ENCODE measurements at regions not wholly inside any gene's neighbourhood (a gene's known extent, or its start where the extent isn't known, plus 50 kb on each side); places are given as distances from the start of the nearest gene placed in this dataset.

GRCh38 chr3:88988906-88989305, 118.5 kb upstream of the EPHA3 start:
- H3K9me3 ChIP-seq (ENCODE audit: control insufficient read depth, insufficient read depth, low read depth, low read length): no peaks in the 10 kb centered on the region
- intact Hi-C loops (cut with micrococcal nuclease; ENCODE audit: unreplicated experiment): no loop called here
- no peak for TF ChIP-seq REST (IDR thresholded peaks at IDR 0.05; ENCODE audit: insufficient read depth in 1 of 2, low read depth in 2 of 2, low read length in 1 of 2)
- TF ChIP-seq TCF7L2 (IDR thresholded peaks at IDR 0.05; ENCODE audit: low read depth, low read length): no peak
- no peak for TF ChIP-seq CTCF (IDR thresholded peaks at IDR 0.05)
- no peak for TF ChIP-seq POLR2AphosphoS5 (IDR thresholded peaks at IDR 0.05; ENCODE audit: low read depth, low read length)
- TF ChIP-seq SIN3A (IDR thresholded peaks at IDR 0.05; ENCODE audit: borderline replicate concordance, insufficient read depth, low read depth, low read length): no peak

GRCh38 chr3:88991496-88991895, 115.9 kb upstream of the EPHA3 start:
- BruUV-seq (replicated peaks): no TSS peak
- intact Hi-C loops (cut with micrococcal nuclease; ENCODE audit: unreplicated experiment): no loop called here
- no peak overlapping the region for H3K4me3 ChIP-seq (ENCODE audit: low read depth in 2 of 2, low read length in 2 of 2)
- ChIA-PET CTCF (no interaction called here), POLR2A (no interaction called here)
- no peaks in the 10 kb centered on the region for H3K36me3 ChIP-seq (ENCODE audit: control insufficient read depth, insufficient read depth, low read length)
- ATAC-seq: no peak
- no peaks in the 10 kb centered on the region for H3K27me3 ChIP-seq (ENCODE audit: control insufficient read depth, insufficient read depth, low read length)
- in situ Hi-C loops (cut with HindIII; ENCODE audit: low pct_unique_long_range_greater_than_20kb, low sequenced_read_pairs): no loop called here
- no peaks in the 10 kb centered on the region for H3K9me3 ChIP-seq (ENCODE audit: control insufficient read depth, insufficient read depth, low read depth, low read length)
- DNase-seq (ENCODE audit: low read depth, low spot score): no peak
- no peaks in the 10 kb centered on the region for H3K4me1 ChIP-seq (ENCODE audit: control insufficient read depth, insufficient read depth, low read length)
- TF ChIP-seq TCF7L2 (IDR thresholded peaks at IDR 0.05; ENCODE audit: low read depth, low read length) (no peak), SIN3A (IDR thresholded peaks at IDR 0.05; ENCODE audit: borderline replicate concordance, insufficient read depth, low read depth, low read length) (no peak), REST (IDR thresholded peaks at IDR 0.05; ENCODE audit: insufficient read depth in 1 of 2, low read depth in 2 of 2, low read length in 1 of 2) (no peak), POLR2AphosphoS5 (IDR thresholded peaks at IDR 0.05; ENCODE audit: low read depth, low read length) (no peak), CTCF (IDR thresholded peaks at IDR 0.05) (no peak)
- no peak overlapping the region for H3K27ac ChIP-seq (ENCODE audit: low read length)

More at GRCh38 chr3:88988906-88989305, 118.5 kb upstream of the EPHA3 start:
- H3K4me3 ChIP-seq (ENCODE audit: low read depth in 2 of 2, low read length in 2 of 2): no peak overlapping the region
- no peaks in the 10 kb centered on the region for H3K36me3 ChIP-seq (ENCODE audit: control insufficient read depth, insufficient read depth, low read length)
- no peaks in the 10 kb centered on the region for H3K27me3 ChIP-seq (ENCODE audit: control insufficient read depth, insufficient read depth, low read length)
- H3K4me1 ChIP-seq (ENCODE audit: control insufficient read depth, insufficient read depth, low read length): no peaks in the 10 kb centered on the region
- ChIA-PET CTCF (no interaction called here), POLR2A (no interaction called here)
- ATAC-seq (no peak), DNase-seq (ENCODE audit: low read depth, low spot score) (no peak)
- no peak overlapping the region for H3K27ac ChIP-seq (ENCODE audit: low read length)
- no TSS peak for BruUV-seq (replicated peaks)
- in situ Hi-C loops (cut with HindIII; ENCODE audit: low pct_unique_long_range_greater_than_20kb, low sequenced_read_pairs): no loop called here

Data from Panc1 (cell line).